Lung (tissue), 11 donors: ENCODE measurements at regions not wholly inside any gene's neighbourhood (a gene's known extent, or its start where the extent isn't known, plus 50 kb on each side); places are given as distances from the start of the nearest gene placed in this dataset.

ENCODE experiments used
- ATAC-seq: fragments of 200-7000 bp; cut with Tn5 transposase; one replicate; pipeline ENCODE4 v1.9.1; 2020; ENCODE audit warnings: moderate number of reproducible peaks; ENCODE audit not compliant: insufficient read depth, low FRiP score
- DNase-seq, 3 donors: peaks; one replicate each; pipeline ENCODE4 v3.0.0-alpha.2; 2013 to 2017
- H3K27ac ChIP-seq, 2 donors: one replicate each; pipeline ENCODE4 v1.5.1; 2013; ENCODE audit warnings: mild to moderate bottlenecking in 2 of 2, moderate library complexity in 2 of 2, control low read depth in 1 of 2, inconsistent platforms in 1 of 2, low read depth in 1 of 2, low read length in 1 of 2
- H3K27me3 ChIP-seq, 3 donors: one replicate each; pipeline ENCODE4 v1.5.1; 2013; ENCODE audit warnings: low read length in 2 of 3; ENCODE audit not compliant: control insufficient read depth in 3 of 3, insufficient read depth in 3 of 3
- H3K36me3 ChIP-seq, 4 donors: one replicate each; pipeline ENCODE4 v1.5.1; 2013; ENCODE audit warnings: low read length in 4 of 4, mild to moderate bottlenecking in 1 of 4, moderate library complexity in 1 of 4; ENCODE audit not compliant: control insufficient read depth in 4 of 4, insufficient read depth in 4 of 4
- H3K4me1 ChIP-seq, 5 donors: one replicate each; pipeline ENCODE4 v1.5.1; 2013; ENCODE audit warnings: low read length in 5 of 5, mild to moderate bottlenecking in 2 of 5, moderate library complexity in 1 of 5; ENCODE audit not compliant: control insufficient read depth in 5 of 5, insufficient read depth in 5 of 5
- H3K4me3 ChIP-seq: one replicate; pipeline ENCODE4 v1.5.1; 2013; ENCODE audit warnings: mild to moderate bottlenecking, control low read depth, moderate library complexity
- H3K9ac ChIP-seq, 2 donors: one replicate each; pipeline ENCODE4 v1.5.1; 2013; ENCODE audit warnings: low read length in 2 of 2, control low read depth in 1 of 2; ENCODE audit not compliant: insufficient read depth in 1 of 2
- H3K9me3 ChIP-seq, 4 donors: one replicate each; pipeline ENCODE4 v1.5.1; 2013; ENCODE audit warnings: low read length in 3 of 4, mild to moderate bottlenecking in 1 of 4, moderate library complexity in 1 of 4; ENCODE audit not compliant: control insufficient read depth in 4 of 4, insufficient read depth in 3 of 4
- CTCF ChIP-seq: IDR thresholded peaks from 2 replicates; pipeline ENCODE4 v1.5.1; 2012; ENCODE audit warnings: mild to moderate bottlenecking; ENCODE audit errors: control extremely low read depth, extremely low read depth
- WGBS, 2 donors: extraction: QIAGEN DNeasy Blood & Tissue Kit; methylation state at CpG; one replicate each; pipeline ENCODE4 v1.1.7; 2013; 5-methylcytosine and 5-hydroxymethylcytosine counted together
- donor health status: control.
- donor health status: control.
- donor health status: Bipolar disorder and iron deficiency.
- donor health status: healthy.
- donor health status: DM: yes; HTN: yes; CAD: no.

GRCh38 chr12:93279565-93280412 lies 97.9 kb upstream of the NUDT4 start:
- H3K27ac ChIP-seq: no peak overlapping the region
- ATAC-seq (no peak), DNase-seq (no peak)
- H3K4me1 ChIP-seq: no peaks in the 10 kb centered on the region
- no peaks in the 10 kb centered on the region for H3K36me3 ChIP-seq
- TF ChIP-seq CTCF: no peak
- no peak overlapping the region for H3K4me3 ChIP-seq
- WGBS, 2 donors: 78 to 84% methylated on average over 2 of the region's 2 CpGs
- H3K9me3 ChIP-seq: no peaks in the 10 kb centered on the region
- no peaks in the 10 kb centered on the region for H3K27me3 ChIP-seq
- no peak overlapping the region for H3K9ac ChIP-seq

- H3K4me3 ChIP-seq: no peak overlapping the region
- DNase-seq: no peak
- 86 to 99% methylated on average over 3 of the region's 3 CpGs for WGBS, 2 donors
- no peak for ATAC-seq
- TF ChIP-seq CTCF: no peak
- H3K9ac ChIP-seq: no peak overlapping the region
- H3K27ac ChIP-seq: no peak overlapping the region
- no peaks in the 10 kb centered on the region for H3K36me3 ChIP-seq
- H3K4me1 ChIP-seq: no peaks in the 10 kb centered on the region
- no peaks in the 10 kb centered on the region for H3K27me3 ChIP-seq
- no peaks in the 10 kb centered on the region for H3K9me3 ChIP-seq
Measured at GRCh38 chr12:93287149-93287548, 90.6 kb upstream of the NUDT4 start.

GRCh38 chr12:93288626-93289025 lies 89.1 kb upstream of the NUDT4 start:
- no peaks in the 10 kb centered on the region for H3K36me3 ChIP-seq
- no peak for TF ChIP-seq CTCF
- DNase-seq: no peak
- H3K4me1 ChIP-seq: no peaks in the 10 kb centered on the region
- H3K9me3 ChIP-seq: no peaks in the 10 kb centered on the region
- H3K9ac ChIP-seq: no peak overlapping the region
- no peak overlapping the region for H3K27ac ChIP-seq
- no peaks in the 10 kb centered on the region for H3K27me3 ChIP-seq
- H3K4me3 ChIP-seq: no peak overlapping the region
- ATAC-seq: no peak

- WGBS, 2 donors: 89 to 92% methylated on average over 6 to 7 of the region's 7 CpGs
- Histone ChIP-seq H3K4me1 (no peaks in the 10 kb centered on the region), H3K9ac (no peak overlapping the region), H3K9me3 (no peaks in the 10 kb centered on the region), H3K36me3 (no peaks in the 10 kb centered on the region), H3K4me3 (no peak overlapping the region), H3K27ac (no peak overlapping the region), H3K27me3 (no peaks in the 10 kb centered on the region)
- DNase-seq: no peak
- ATAC-seq: no peak
- no peak for TF ChIP-seq CTCF
Measured at GRCh38 chr12:93290391-93290790, 87.3 kb upstream of the NUDT4 start.
